Thoracic aorta (tissue), 2 donors: ENCODE measurements at regions not wholly inside any gene's neighbourhood (a gene's known extent, or its start where the extent isn't known, plus 50 kb on each side); places are given as distances from the start of the nearest gene placed in this dataset.

Experiments
- ATAC-seq: fragments of 150-250 bp; one replicate; pipeline ENCODE4 v1.8.0; 2017; ENCODE audit warnings: low read depth; ENCODE audit not compliant: insufficient number of reproducible peaks, low FRiP score
- DNase-seq: peaks from one replicate; pipeline ENCODE4 v3.0.0-alpha.2; 2020; ENCODE audit warnings: low spot score
- H3K27ac ChIP-seq, 2 donors: fragments of 200-600 bp; sonication (generic); 1 replicate in 1 of 2; 2 replicates in 1 of 2; pipeline ENCODE4 v1.5.1; 2016; ENCODE audit warnings: mild to moderate bottlenecking in 2 of 2, moderate library complexity in 2 of 2
- H3K27me3 ChIP-seq: fragments of 200-600 bp; sonication (generic); replicated peaks from 2 replicates; pipeline ENCODE4 v1.6.0; 2016; ENCODE audit warnings: mild to moderate bottlenecking; ENCODE audit not compliant: insufficient read depth
- H3K36me3 ChIP-seq: fragments of 200-600 bp; sonication (generic); one replicate; pipeline ENCODE4 v1.5.1; 2016
- H3K4me1 ChIP-seq, 2 donors: fragments of 200-600 bp; sonication (generic); 1 replicate in 1 of 2; 2 replicates in 1 of 2; pipeline versions ENCODE4 v1.5.1 to v1.6.0; 2016; ENCODE audit warnings: low read depth in 2 of 2, mild to moderate bottlenecking in 1 of 2; ENCODE audit not compliant: control insufficient read depth in 1 of 2
- H3K4me3 ChIP-seq: fragments of 200-600 bp; sonication (generic); 2 replicates; pipeline ENCODE4 v1.5.1; 2016; ENCODE audit warnings: mild to moderate bottlenecking
- H3K9me3 ChIP-seq: fragments of 200-600 bp; sonication (generic); 2 replicates; pipeline ENCODE4 v1.5.1; 2016
- CTCF ChIP-seq: fragments of 200-600 bp; sonication (generic); IDR thresholded peaks from one replicate; pipeline ENCODE4 v1.5.1; 2019; ENCODE audit warnings: antibody characterized with exemption

- ATAC-seq = no peak
- Histone ChIP-seq H3K36me3 (no peaks in the 10 kb centered on the region), H3K9me3 (no peaks in the 10 kb centered on the region), H3K4me1 (no peaks in the 10 kb centered on the region), H3K27ac (no peak overlapping the region), H3K27me3 (no peaks in the 10 kb centered on the region), H3K4me3 (no peak overlapping the region)
- no peak for TF ChIP-seq CTCF
- DNase-seq = no peak
Observed at GRCh38 chr20:19079536-19080299, 132.7 kb upstream of the SLC24A3 start.

GRCh38 chr20:19081937-19082336, 130.5 kb upstream of the SLC24A3 start:
- Histone ChIP-seq H3K36me3 (no peaks in the 10 kb centered on the region), H3K27ac (no peak overlapping the region), H3K9me3 (no peaks in the 10 kb centered on the region), H3K4me3 (no peak overlapping the region), H3K4me1 (no peaks in the 10 kb centered on the region), H3K27me3 (no peaks in the 10 kb centered on the region)
- no peak for ATAC-seq
- TF ChIP-seq CTCF = no peak
- DNase-seq = no peak

- DNase-seq (no peak), ATAC-seq (no peak)
- no peaks in the 10 kb centered on the region for H3K27me3 ChIP-seq
- H3K27ac ChIP-seq = no peak overlapping the region
- H3K4me3 ChIP-seq = no peak overlapping the region
- no peaks in the 10 kb centered on the region for H3K9me3 ChIP-seq
- no peaks in the 10 kb centered on the region for H3K4me1 ChIP-seq
- TF ChIP-seq CTCF = no peak
- no peaks in the 10 kb centered on the region for H3K36me3 ChIP-seq
Observed at GRCh38 chr20:19083136-19083621, 129.3 kb upstream of the SLC24A3 start.

GRCh38 chr20:19090332-19090731, 122.1 kb upstream of the SLC24A3 start:
- no peak overlapping the region for H3K4me3 ChIP-seq
- no peaks in the 10 kb centered on the region for H3K27me3 ChIP-seq
- no peaks in the 10 kb centered on the region for H3K4me1 ChIP-seq
- H3K36me3 ChIP-seq = no peaks in the 10 kb centered on the region
- ATAC-seq = no peak
- DNase-seq = no peak
- H3K9me3 ChIP-seq = no peaks in the 10 kb centered on the region
- no peak for TF ChIP-seq CTCF
- H3K27ac ChIP-seq = no peak overlapping the region

GRCh38 chr20:19094959-19095541, 117.4 kb upstream of the SLC24A3 start:
- H3K27ac ChIP-seq = no peak overlapping the region
- no peaks in the 10 kb centered on the region for H3K36me3 ChIP-seq
- no peak overlapping the region for H3K4me3 ChIP-seq
- DNase-seq (no peak), ATAC-seq (no peak)
- no peaks in the 10 kb centered on the region for H3K4me1 ChIP-seq
- no peaks in the 10 kb centered on the region for H3K27me3 ChIP-seq
- no peak for TF ChIP-seq CTCF
- no peaks in the 10 kb centered on the region for H3K9me3 ChIP-seq
